ENCODE measurements at regions not wholly inside any gene's neighbourhood (a gene's known extent, or its start where the extent isn't known, plus 50 kb on each side); places are given as distances from the start of the nearest gene placed in this dataset.
A peak's percentile ranks its signal among the peaks of the same experiment; 100 is the strongest.

DNA sequence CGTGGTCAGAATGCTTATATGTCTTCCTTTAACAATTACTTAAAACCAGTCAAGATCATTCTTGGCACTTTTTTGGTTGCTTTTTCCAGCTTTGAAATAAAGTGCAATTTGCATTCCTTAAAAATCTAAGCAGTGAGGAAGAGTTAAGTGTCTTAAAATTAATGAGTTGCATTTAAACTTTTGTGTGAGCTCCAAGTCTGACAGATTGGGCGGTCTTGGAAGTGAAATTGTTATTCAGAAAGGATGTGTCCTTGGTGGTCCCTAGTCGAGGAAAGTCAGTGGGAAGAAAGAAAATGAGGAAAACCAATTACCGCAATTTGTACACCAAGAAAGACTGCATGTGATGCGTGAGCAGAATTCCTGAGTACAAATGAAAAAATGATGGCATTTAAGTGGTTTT is 132.5 kb downstream of the HHIPL2 start:
- ATAC-seq: no peak
- Histone ChIP-seq H3K4me3 (ENCODE audit: low read length) (no peak overlapping the region), H3K27ac (ENCODE audit: low read length) (no peak overlapping the region), H3K79me2 (ENCODE audit: low read length) (no peaks in the 10 kb centered on the region), H3K9ac (ENCODE audit: low read length) (no peak overlapping the region), H3K9me3 (ENCODE audit: low read length) (no peaks in the 10 kb centered on the region), H3K4me2 (ENCODE audit: low read length) (no peak overlapping the region), H3K27me3 (ENCODE audit: low read length) (peaks cover 61% of the 10 kb centered on the region), H3K4me1 (ENCODE audit: insufficient read depth, low read length) (no peaks in the 10 kb centered on the region), H2AFZ (ENCODE audit: low read length) (no peak overlapping the region), H3K9me2 (replicated peaks; ENCODE audit: low read length) (no peaks in the 10 kb centered on the region), H3K36me3 (ENCODE audit: low read depth, low read length) (no peaks in the 10 kb centered on the region), H3F3A (ENCODE audit: low read length, unreplicated experiment) (no peaks in the 10 kb centered on the region), H4K20me1 (ENCODE audit: low read length) (no peaks in the 10 kb centered on the region)
- POLR2A ChIA-PET (ENCODE audit: unreplicated experiment): no interaction called here
- no TSS peak for BruUV-seq (replicated peaks)
- CTCF ChIA-PET: no interaction called here
- TF ChIP-seq EZH2phosphoT487 (IDR thresholded peaks at IDR 0.05; ENCODE audit: borderline replicate concordance, low read length) (no peak), EZH2 (IDR thresholded peaks at IDR 0.05; ENCODE audit: low read length, unreplicated experiment) (peak; percentile 69)
- TF ChIP-seq, protein P1, sequence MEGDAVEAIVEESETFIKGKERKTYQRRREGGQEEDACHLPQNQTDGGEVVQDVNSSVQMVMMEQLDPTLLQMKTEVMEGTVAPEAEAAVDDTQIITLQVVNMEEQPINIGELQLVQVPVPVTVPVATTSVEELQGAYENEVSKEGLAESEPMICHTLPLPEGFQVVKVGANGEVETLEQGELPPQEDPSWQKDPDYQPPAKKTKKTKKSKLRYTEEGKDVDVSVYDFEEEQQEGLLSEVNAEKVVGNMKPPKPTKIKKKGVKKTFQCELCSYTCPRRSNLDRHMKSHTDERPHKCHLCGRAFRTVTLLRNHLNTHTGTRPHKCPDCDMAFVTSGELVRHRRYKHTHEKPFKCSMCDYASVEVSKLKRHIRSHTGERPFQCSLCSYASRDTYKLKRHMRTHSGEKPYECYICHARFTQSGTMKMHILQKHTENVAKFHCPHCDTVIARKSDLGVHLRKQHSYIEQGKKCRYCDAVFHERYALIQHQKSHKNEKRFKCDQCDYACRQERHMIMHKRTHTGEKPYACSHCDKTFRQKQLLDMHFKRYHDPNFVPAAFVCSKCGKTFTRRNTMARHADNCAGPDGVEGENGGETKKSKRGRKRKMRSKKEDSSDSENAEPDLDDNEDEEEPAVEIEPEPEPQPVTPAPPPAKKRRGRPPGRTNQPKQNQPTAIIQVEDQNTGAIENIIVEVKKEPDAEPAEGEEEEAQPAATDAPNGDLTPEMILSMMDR (conservative IDR thresholded peaks at IDR 0.05; ENCODE audit: low read depth, low read length): no peak
- no peak for DNase-seq
- intact Hi-C loops (cut with micrococcal nuclease): no loop called here

DNA sequence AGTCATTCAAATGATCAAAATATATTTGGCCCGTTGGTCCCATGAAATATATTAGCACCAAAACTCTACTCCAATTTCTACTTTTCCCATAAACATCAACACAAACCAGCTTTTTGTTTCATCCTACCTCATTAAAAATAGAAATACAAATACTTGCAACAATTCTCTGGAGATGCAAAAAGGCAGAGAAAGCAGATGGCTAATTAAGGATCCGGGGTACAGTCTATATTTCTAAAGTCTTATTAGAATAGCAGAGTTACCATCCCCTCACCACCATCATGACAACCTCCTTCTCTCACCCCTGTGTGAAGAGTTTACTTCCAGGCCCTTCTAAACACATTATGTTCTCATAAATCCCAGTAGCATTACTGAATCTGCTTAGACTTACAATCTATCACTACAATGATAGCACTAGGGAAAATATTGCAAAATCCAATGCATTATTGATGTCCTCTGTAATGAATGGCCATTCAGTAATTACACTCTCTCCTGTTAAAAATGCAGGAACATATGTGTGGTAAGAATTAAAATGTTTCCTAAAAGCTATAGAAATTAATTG is 133.8 kb downstream of the HHIPL2 start:
- Histone ChIP-seq H3K9me2 (replicated peaks; ENCODE audit: low read length) (no peaks in the 10 kb centered on the region), H3K4me1 (ENCODE audit: insufficient read depth, low read length) (no peaks in the 10 kb centered on the region), H2AFZ (ENCODE audit: low read length) (no peak overlapping the region), H3F3A (ENCODE audit: low read length, unreplicated experiment) (no peaks in the 10 kb centered on the region), H3K4me2 (ENCODE audit: low read length) (no peak overlapping the region), H3K36me3 (ENCODE audit: low read depth, low read length) (no peaks in the 10 kb centered on the region), H3K79me2 (ENCODE audit: low read length) (no peaks in the 10 kb centered on the region), H3K4me3 (ENCODE audit: low read length) (no peak overlapping the region), H4K20me1 (ENCODE audit: low read length) (no peaks in the 10 kb centered on the region), H3K27me3 (ENCODE audit: low read length) (peaks cover 56% of the 10 kb centered on the region), H3K9me3 (ENCODE audit: low read length) (no peaks in the 10 kb centered on the region), H3K27ac (ENCODE audit: low read length) (no peak overlapping the region), H3K9ac (ENCODE audit: low read length) (no peak overlapping the region)
- ATAC-seq (no peak), DNase-seq (no peak)
- CTCF ChIA-PET: no interaction called here
- intact Hi-C loops (cut with micrococcal nuclease): no loop called here
- POLR2A ChIA-PET (ENCODE audit: unreplicated experiment): no interaction called here
- no peak for TF ChIP-seq EZH2 (IDR thresholded peaks at IDR 0.05; ENCODE audit: low read length, unreplicated experiment)
- TF ChIP-seq EZH2phosphoT487 (IDR thresholded peaks at IDR 0.05; ENCODE audit: borderline replicate concordance, low read length): no peak
- TF ChIP-seq, protein P1 (conservative IDR thresholded peaks at IDR 0.05; ENCODE audit: low read depth, low read length): no peak
- BruUV-seq (replicated peaks): no TSS peak

DNA sequence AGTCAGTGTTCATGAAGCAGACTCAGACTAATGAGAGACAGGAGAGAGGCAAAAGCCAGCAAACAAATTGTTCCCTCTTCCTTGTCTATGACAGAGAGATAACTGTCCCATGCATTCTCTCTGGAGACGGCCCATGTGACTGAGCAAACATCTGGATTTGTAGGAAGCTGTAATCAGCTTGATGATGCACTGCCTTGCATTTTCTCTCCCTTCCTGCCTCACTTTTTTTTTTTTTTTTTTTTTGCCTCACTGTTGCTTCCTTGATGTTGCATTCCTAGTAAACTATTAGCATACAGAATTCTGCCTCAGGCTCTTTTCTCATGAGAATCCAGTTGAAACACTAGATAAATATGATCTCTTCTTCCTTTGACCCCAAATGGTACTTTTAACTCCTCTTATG is 134.5 kb downstream of the HHIPL2 start:
- CTCF ChIA-PET: no interaction called here
- no peak overlapping the region for H3K4me3 ChIP-seq (ENCODE audit: low read length)
- no peaks in the 10 kb centered on the region for H4K20me1 ChIP-seq (ENCODE audit: low read length)
- no peaks in the 10 kb centered on the region for H3K79me2 ChIP-seq (ENCODE audit: low read length)
- H3K4me2 ChIP-seq (ENCODE audit: low read length): no peak overlapping the region
- no peaks in the 10 kb centered on the region for H3K9me2 ChIP-seq (replicated peaks; ENCODE audit: low read length)
- POLR2A ChIA-PET (ENCODE audit: unreplicated experiment): no interaction called here
- H3K4me1 ChIP-seq (ENCODE audit: insufficient read depth, low read length): no peaks in the 10 kb centered on the region
- H3K36me3 ChIP-seq (ENCODE audit: low read depth, low read length): no peaks in the 10 kb centered on the region
- H3K9ac ChIP-seq (ENCODE audit: low read length): no peak overlapping the region
- H3F3A ChIP-seq (ENCODE audit: low read length, unreplicated experiment): no peaks in the 10 kb centered on the region
- H2AFZ ChIP-seq (ENCODE audit: low read length): no peak overlapping the region
- intact Hi-C loops (cut with micrococcal nuclease): no loop called here
- no peak for ATAC-seq
- no peaks in the 10 kb centered on the region for H3K9me3 ChIP-seq (ENCODE audit: low read length)
- TF ChIP-seq EZH2phosphoT487 (IDR thresholded peaks at IDR 0.05; ENCODE audit: borderline replicate concordance, low read length) (no peak), EZH2 (IDR thresholded peaks at IDR 0.05; ENCODE audit: low read length, unreplicated experiment) (no peak)
- TF ChIP-seq, protein P1 (conservative IDR thresholded peaks at IDR 0.05; ENCODE audit: low read depth, low read length): no peak
- no peak overlapping the region for H3K27ac ChIP-seq (ENCODE audit: low read length)
- peaks cover 56% of the 10 kb centered on the region for H3K27me3 ChIP-seq (ENCODE audit: low read length)
- no peak for DNase-seq
- BruUV-seq (replicated peaks): no TSS peak

Measured in PC-3 (cell line).